A673 (cell line): ENCODE measurements at regions not wholly inside any gene's neighbourhood (a gene's known extent, or its start where the extent isn't known, plus 50 kb on each side); places are given as distances from the start of the nearest gene placed in this dataset.

Experiments used
- CTCF ChIP-seq: fragments of 300-800, 200-600 bp; sonication (generic); conservative IDR thresholded peaks from 2 replicates; pipeline ENCODE4 v1.5.1; 2017; ENCODE audit warnings: low read depth, mild to moderate bottlenecking, antibody characterized with exemption, low read length, moderate library complexity, mixed read lengths
- EZH2 ChIP-seq: fragments of 200-600 bp; sonication (generic); IDR thresholded peaks from 2 replicates; pipeline ENCODE4 v1.6.1; 2017; ENCODE audit warnings: borderline replicate concordance, low read depth, mild to moderate bottlenecking, mixed read lengths, antibody characterized with exemption, low read length; ENCODE audit not compliant: poor library complexity, severe bottlenecking

GRCh38 chr7:84912537-84912936 is 274.3 kb downstream of the SEMA3D start:
- TF ChIP-seq CTCF, result no peak
- TF ChIP-seq EZH2, result no peak
